Gastrocnemius medialis (tissue), 4 donors: ENCODE measurements at regions not wholly inside any gene's neighbourhood (a gene's known extent, or its start where the extent isn't known, plus 50 kb on each side); places are given as distances from the start of the nearest gene placed in this dataset.

Experiments
- ATAC-seq, 2 donors: fragments of 150-250 bp; one replicate each; pipeline ENCODE4 v1.9.1; 2016
- DNase-seq, 2 donors: peaks; one replicate each; pipeline ENCODE4 v3.0.0-alpha.2; 2019
- H3K27ac ChIP-seq, 4 donors: fragments of 200-600 bp; sonication (generic); 1 replicate in 1 of 4; 2 replicates in 3 of 4; pipeline ENCODE4 v1.5.1; 2016 to 2018; ENCODE audit warnings: mild to moderate bottlenecking in 2 of 4, moderate library complexity in 1 of 4
- H3K27me3 ChIP-seq, 3 donors: fragments of 200-600 bp; sonication (generic) in 2 of 3; 1 replicate in 1 of 3; 2 replicates in 2 of 3; pipeline versions ENCODE4 v1.5.1 to v1.6.0; 2016 to 2019; ENCODE audit warnings: mild to moderate bottlenecking in 1 of 3, moderate library complexity in 1 of 3
- H3K36me3 ChIP-seq, 2 donors: fragments of 200-600 bp; sonication (generic) in 1 of 2; one replicate each; pipeline ENCODE4 v1.5.1; 2017 to 2018
- H3K4me1 ChIP-seq, 2 donors: fragments of 200-600 bp; sonication (generic) in 1 of 2; one replicate each; pipeline ENCODE4 v1.5.1; 2016 to 2017; ENCODE audit warnings: mild to moderate bottlenecking in 2 of 2
- H3K4me3 ChIP-seq, 4 donors: fragments of 200-600 bp; sonication (generic) in 3 of 4; 1 replicate in 1 of 4; 2 replicates in 3 of 4; pipeline ENCODE4 v1.5.1; 2016 to 2019; ENCODE audit warnings: mild to moderate bottlenecking in 2 of 4
- H3K9me3 ChIP-seq, 3 donors: fragments of 200-600 bp; sonication (generic) in 2 of 3; 1 replicate in 1 of 3; 2 replicates in 2 of 3; pipeline ENCODE4 v1.5.1; 2016 to 2019
- CTCF ChIP-seq, 5 experiments: fragments of 450-650 bp in 3 of 5; fragments of 200-600 bp in 2 of 5; sonication (generic) in 2 of 5; IDR thresholded peaks in 4 of 5; conservative IDR thresholded peaks in 1 of 5; 1 replicate in 4 of 5; 2 replicates in 1 of 5; pipeline ENCODE4 v1.5.1; 2016 to 2019; ENCODE audit warnings: antibody characterized with exemption in 5 of 5, mild to moderate bottlenecking in 3 of 5, moderate library complexity in 3 of 5
- POLR2A ChIP-seq, 2 donors: fragments of 450-650 bp; IDR thresholded peaks; one replicate each; pipeline ENCODE4 v1.6.1; 2017; ENCODE audit warnings: antibody characterized with exemption in 2 of 2, mild to moderate bottlenecking in 2 of 2, moderate library complexity in 2 of 2
- in situ Hi-C, 4 donors: fragments of 200-750 bp; cut with MboI; loops; one replicate each; pipeline versions ENCODE4 v1.15.0 to v1.8.0; 2017; ENCODE audit warnings: low sequenced_read_pairs in 4 of 4
- intact Hi-C: fragments of 100-400 bp; cut with DNase I; formaldehyde crosslinking; loops from one replicate; pipeline ENCODE4 v1.15.1; 2023; ENCODE audit warnings: low total_unique reads

GRCh38 chr10:60494774-60495173, 105.1 kb upstream of the ANK3 start:
- Histone ChIP-seq H3K9me3 (no peaks in the 10 kb centered on the region), H3K4me1 (peaks cover 0 to 3% of the 10 kb centered on the region in 2 donors), H3K36me3 (no peaks in the 10 kb centered on the region), H3K27me3 (no peaks in the 10 kb centered on the region), H3K27ac (no peak overlapping the region), H3K4me3 (no peak overlapping the region)
- TF ChIP-seq CTCF (IDR thresholded peaks at IDR 0.05 in 4 of 5, conservative IDR thresholded peaks at IDR 0.05 in 1 of 5) (no peak), POLR2A (IDR thresholded peaks at IDR 0.05) (no peak)
- in situ Hi-C loops: no loop called here
- DNase-seq (no peak), ATAC-seq (no peak)
- intact Hi-C loops: no loop called here

GRCh38 chr10:60491162-60491561, 101.5 kb upstream of the ANK3 start:
- no peaks in the 10 kb centered on the region for H3K36me3 ChIP-seq
- no peaks in the 10 kb centered on the region for H3K27me3 ChIP-seq
- in situ Hi-C loops (no loop called here), intact Hi-C loops (no loop called here)
- ATAC-seq: no peak
- H3K4me1 ChIP-seq: peaks cover 0 to 3% of the 10 kb centered on the region in 2 donors
- H3K4me3 ChIP-seq: no peak overlapping the region
- TF ChIP-seq CTCF (IDR thresholded peaks at IDR 0.05 in 4 of 5, conservative IDR thresholded peaks at IDR 0.05 in 1 of 5): no peak
- TF ChIP-seq POLR2A (IDR thresholded peaks at IDR 0.05): no peak
- no peak for DNase-seq
- no peak overlapping the region for H3K27ac ChIP-seq
- H3K9me3 ChIP-seq: no peaks in the 10 kb centered on the region

- Histone ChIP-seq H3K36me3 (no peaks in the 10 kb centered on the region), H3K27ac (no peak overlapping the region), H3K9me3 (no peaks in the 10 kb centered on the region), H3K4me3 (no peak overlapping the region), H3K4me1 (peaks cover 0 to 3% of the 10 kb centered on the region in 2 donors), H3K27me3 (no peaks in the 10 kb centered on the region)
- TF ChIP-seq POLR2A (IDR thresholded peaks at IDR 0.05) (no peak), CTCF (IDR thresholded peaks at IDR 0.05 in 4 of 5, conservative IDR thresholded peaks at IDR 0.05 in 1 of 5) (no peak)
- DNase-seq: no peak
- in situ Hi-C loops (no loop called here), intact Hi-C loops (no loop called here)
- no peak for ATAC-seq
These were observed 100.3 kb upstream of the ANK3 start for GRCh38 chr10:60490013-60490412.

GRCh38 chr10:60488111-60488669, 98.5 kb upstream of the ANK3 start:
- no peak for ATAC-seq
- intact Hi-C loops: no loop called here
- DNase-seq: no peak
- TF ChIP-seq POLR2A (IDR thresholded peaks at IDR 0.05) (no peak), CTCF (IDR thresholded peaks at IDR 0.05 in 4 of 5, conservative IDR thresholded peaks at IDR 0.05 in 1 of 5) (no peak)
- Histone ChIP-seq H3K27ac (no peak overlapping the region), H3K4me3 (no peak overlapping the region), H3K9me3 (no peaks in the 10 kb centered on the region), H3K4me1 (peaks cover 0 to 3% of the 10 kb centered on the region in 2 donors), H3K27me3 (no peaks in the 10 kb centered on the region), H3K36me3 (no peaks in the 10 kb centered on the region)
- in situ Hi-C loops: no loop called here

- ATAC-seq (no peak), DNase-seq (no peak)
- H3K36me3 ChIP-seq: no peaks in the 10 kb centered on the region
- intact Hi-C loops (no loop called here), in situ Hi-C loops (no loop called here)
- H3K27me3 ChIP-seq: no peaks in the 10 kb centered on the region
- H3K27ac ChIP-seq: no peak overlapping the region
- H3K9me3 ChIP-seq: no peaks in the 10 kb centered on the region
- H3K4me3 ChIP-seq: no peak overlapping the region
- TF ChIP-seq POLR2A (IDR thresholded peaks at IDR 0.05): no peak
- no peak for TF ChIP-seq CTCF (IDR thresholded peaks at IDR 0.05 in 4 of 5, conservative IDR thresholded peaks at IDR 0.05 in 1 of 5)
- H3K4me1 ChIP-seq: peaks cover 0 to 3% of the 10 kb centered on the region in 2 donors
These were observed 97.9 kb upstream of the ANK3 start for GRCh38 chr10:60487543-60487942.
